Upper lobe of left lung (tissue), 4 donors: ENCODE measurements at regions not wholly inside any gene's neighbourhood (a gene's known extent, or its start where the extent isn't known, plus 50 kb on each side); places are given as distances from the start of the nearest gene placed in this dataset.

Source experiments
- EP300 ChIP-seq, 4 donors: sonication (generic); formaldehyde crosslinking; IDR thresholded peaks; one replicate each; pipeline ENCODE4 v1.5.1; 2017; ENCODE audit warnings: antibody characterized with exemption in 4 of 4, control low read depth in 2 of 4
- POLR2A ChIP-seq, 4 donors: fragments of 450-650 bp; IDR thresholded peaks; one replicate each; pipeline ENCODE4 v1.5.1; 2016 to 2017; ENCODE audit warnings: antibody characterized with exemption in 4 of 4, mild to moderate bottlenecking in 2 of 4
- POLR2AphosphoS5 ChIP-seq, 2 donors: sonication (generic); formaldehyde crosslinking; IDR thresholded peaks; one replicate each; pipeline ENCODE4 v1.5.1; 2017; ENCODE audit warnings: antibody characterized with exemption in 2 of 2
- TF ChIP-seq, protein P1 (sequence below), 6 experiments: fragments of 450-650 bp in 4 of 6; fragments of 200-600 bp in 2 of 6; sonication (generic) in 2 of 6; IDR thresholded peaks; one replicate each; pipeline ENCODE4 v1.5.1; 2016 to 2019; ENCODE audit warnings: antibody characterized with exemption in 6 of 6

DNA sequence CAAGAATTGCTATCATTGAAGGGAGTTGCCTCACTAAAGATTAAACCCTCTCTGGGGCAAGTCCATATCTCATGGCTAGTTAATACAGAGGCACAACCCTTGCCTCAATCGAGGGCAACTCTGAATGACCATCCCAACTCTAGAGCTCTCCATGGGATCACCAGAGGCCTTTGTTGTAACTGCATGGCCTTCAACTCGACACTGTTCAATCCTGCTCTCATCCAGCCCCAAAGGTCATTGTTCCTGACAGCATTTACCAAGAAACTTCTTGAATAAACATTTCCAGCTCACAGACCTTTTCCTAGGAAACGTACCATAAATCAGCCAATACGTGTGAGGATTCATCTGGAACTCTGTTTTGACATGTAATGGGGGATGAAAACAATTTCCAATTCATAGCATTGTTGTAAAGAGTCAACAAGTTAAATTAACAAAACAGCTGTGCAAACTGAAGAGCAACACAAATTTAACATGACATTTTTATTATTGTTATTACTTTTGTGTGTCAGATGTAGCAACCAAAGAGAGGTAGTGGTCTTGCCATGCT is 452.7 kb downstream of the SUCLA2 start:
- no peak for TF ChIP-seq POLR2A (IDR thresholded peaks at IDR 0.05)
- TF ChIP-seq, protein P1, sequence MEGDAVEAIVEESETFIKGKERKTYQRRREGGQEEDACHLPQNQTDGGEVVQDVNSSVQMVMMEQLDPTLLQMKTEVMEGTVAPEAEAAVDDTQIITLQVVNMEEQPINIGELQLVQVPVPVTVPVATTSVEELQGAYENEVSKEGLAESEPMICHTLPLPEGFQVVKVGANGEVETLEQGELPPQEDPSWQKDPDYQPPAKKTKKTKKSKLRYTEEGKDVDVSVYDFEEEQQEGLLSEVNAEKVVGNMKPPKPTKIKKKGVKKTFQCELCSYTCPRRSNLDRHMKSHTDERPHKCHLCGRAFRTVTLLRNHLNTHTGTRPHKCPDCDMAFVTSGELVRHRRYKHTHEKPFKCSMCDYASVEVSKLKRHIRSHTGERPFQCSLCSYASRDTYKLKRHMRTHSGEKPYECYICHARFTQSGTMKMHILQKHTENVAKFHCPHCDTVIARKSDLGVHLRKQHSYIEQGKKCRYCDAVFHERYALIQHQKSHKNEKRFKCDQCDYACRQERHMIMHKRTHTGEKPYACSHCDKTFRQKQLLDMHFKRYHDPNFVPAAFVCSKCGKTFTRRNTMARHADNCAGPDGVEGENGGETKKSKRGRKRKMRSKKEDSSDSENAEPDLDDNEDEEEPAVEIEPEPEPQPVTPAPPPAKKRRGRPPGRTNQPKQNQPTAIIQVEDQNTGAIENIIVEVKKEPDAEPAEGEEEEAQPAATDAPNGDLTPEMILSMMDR (IDR thresholded peaks at IDR 0.05) = no peak
- TF ChIP-seq EP300 (IDR thresholded peaks at IDR 0.05) = no peak
- no peak for TF ChIP-seq POLR2AphosphoS5 (IDR thresholded peaks at IDR 0.05)
